ENCODE measurements at regions not wholly inside any gene's neighbourhood (a gene's known extent, or its start where the extent isn't known, plus 50 kb on each side); places are given as distances from the start of the nearest gene placed in this dataset.

- Histone ChIP-seq H4K20me1 (ENCODE audit: insufficient read depth, low read length) (no peaks in the 10 kb centered on the region), H3K27me3 (ENCODE audit: control insufficient read depth in 2 of 2, insufficient read depth in 2 of 2, low read length in 2 of 2) (no peaks in the 10 kb centered on the region), H3K4me2 (replicated peaks; ENCODE audit: extremely low read depth, low read length, poor library complexity, severe bottlenecking) (no peak overlapping the region), H3K36me3 (replicated peaks in 1 of 2; ENCODE audit: control insufficient read depth in 1 of 2, insufficient read depth in 2 of 2, low read length in 2 of 2) (no peaks in the 10 kb centered on the region), H2AFZ (ENCODE audit: insufficient read depth, low read depth, low read length, poor library complexity, severe bottlenecking) (no peak overlapping the region), H3K79me2 (ENCODE audit: insufficient read depth, low read length) (no peaks in the 10 kb centered on the region), H3K27ac (ENCODE audit: low read depth in 1 of 2, low read length in 2 of 2) (no peak overlapping the region), H3K9ac (ENCODE audit: insufficient read depth, low read length, poor library complexity, severe bottlenecking) (no peak overlapping the region), H3K4me3 (replicated peaks in 1 of 3; ENCODE audit: low read depth in 2 of 3, low read length in 3 of 3) (no peak overlapping the region), H3K4me1 (ENCODE audit: control insufficient read depth in 1 of 2, insufficient read depth in 2 of 2, low read length in 2 of 2) (no peaks in the 10 kb centered on the region), H3K9me3 (replicated peaks in 1 of 2; ENCODE audit: control insufficient read depth in 1 of 2, insufficient read depth in 1 of 2, low read length in 2 of 2) (no peaks in the 10 kb centered on the region)
- Mint-ChIP-seq H3K36me3 (peaks cover 0 to 1% of the 10 kb centered on the region in 2 donors), H3K27ac (no peak overlapping the region), H3K9me3 (no peaks in the 10 kb centered on the region), H3K4me3 (no peak overlapping the region), H3K27me3 (ENCODE audit: low read depth in 3 of 3) (peaks cover 0 to 5% (median 0%) of the 10 kb centered on the region in 3 donors), H3K4me1 (peaks cover 3% of the 10 kb centered on the region)
- DNase-seq: peak in 2 of 3 donors; percentile 16 to 23
- WGBS (ENCODE audit: insufficient coverage): 0% methylated on average over 3 of the region's 5 CpGs
- TF ChIP-seq, protein P1, sequence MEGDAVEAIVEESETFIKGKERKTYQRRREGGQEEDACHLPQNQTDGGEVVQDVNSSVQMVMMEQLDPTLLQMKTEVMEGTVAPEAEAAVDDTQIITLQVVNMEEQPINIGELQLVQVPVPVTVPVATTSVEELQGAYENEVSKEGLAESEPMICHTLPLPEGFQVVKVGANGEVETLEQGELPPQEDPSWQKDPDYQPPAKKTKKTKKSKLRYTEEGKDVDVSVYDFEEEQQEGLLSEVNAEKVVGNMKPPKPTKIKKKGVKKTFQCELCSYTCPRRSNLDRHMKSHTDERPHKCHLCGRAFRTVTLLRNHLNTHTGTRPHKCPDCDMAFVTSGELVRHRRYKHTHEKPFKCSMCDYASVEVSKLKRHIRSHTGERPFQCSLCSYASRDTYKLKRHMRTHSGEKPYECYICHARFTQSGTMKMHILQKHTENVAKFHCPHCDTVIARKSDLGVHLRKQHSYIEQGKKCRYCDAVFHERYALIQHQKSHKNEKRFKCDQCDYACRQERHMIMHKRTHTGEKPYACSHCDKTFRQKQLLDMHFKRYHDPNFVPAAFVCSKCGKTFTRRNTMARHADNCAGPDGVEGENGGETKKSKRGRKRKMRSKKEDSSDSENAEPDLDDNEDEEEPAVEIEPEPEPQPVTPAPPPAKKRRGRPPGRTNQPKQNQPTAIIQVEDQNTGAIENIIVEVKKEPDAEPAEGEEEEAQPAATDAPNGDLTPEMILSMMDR (IDR thresholded peaks at IDR 0.05): peak; percentile 81
- intact Hi-C loops (cut with micrococcal nuclease): loop anchor here in 1 of 2 donors (10.0 kb wide), 2 partner anchors 246 to 336 kb away; partner anchors contain the start of gene CLDN20
Measured at GRCh38 chr6:154928325-154928922, 66.7 kb upstream of the TIAM2 start.

GRCh38 chr6:154930451-154930851, 64.7 kb upstream of the TIAM2 start:
- Histone ChIP-seq H3K4me1 (ENCODE audit: control insufficient read depth in 1 of 2, insufficient read depth in 2 of 2, low read length in 2 of 2) (no peaks in the 10 kb centered on the region), H3K4me3 (replicated peaks in 1 of 3; ENCODE audit: low read depth in 2 of 3, low read length in 3 of 3) (no peak overlapping the region), H3K9ac (ENCODE audit: insufficient read depth, low read length, poor library complexity, severe bottlenecking) (no peak overlapping the region), H3K27ac (ENCODE audit: low read depth in 1 of 2, low read length in 2 of 2) (no peak overlapping the region), H3K9me3 (replicated peaks in 1 of 2; ENCODE audit: control insufficient read depth in 1 of 2, insufficient read depth in 1 of 2, low read length in 2 of 2) (no peaks in the 10 kb centered on the region), H3K4me2 (replicated peaks; ENCODE audit: extremely low read depth, low read length, poor library complexity, severe bottlenecking) (no peak overlapping the region), H3K27me3 (ENCODE audit: control insufficient read depth in 2 of 2, insufficient read depth in 2 of 2, low read length in 2 of 2) (no peaks in the 10 kb centered on the region), H2AFZ (ENCODE audit: insufficient read depth, low read depth, low read length, poor library complexity, severe bottlenecking) (no peak overlapping the region), H4K20me1 (ENCODE audit: insufficient read depth, low read length) (no peaks in the 10 kb centered on the region), H3K36me3 (replicated peaks in 1 of 2; ENCODE audit: control insufficient read depth in 1 of 2, insufficient read depth in 2 of 2, low read length in 2 of 2) (no peaks in the 10 kb centered on the region), H3K79me2 (ENCODE audit: insufficient read depth, low read length) (no peaks in the 10 kb centered on the region)
- DNase-seq: no peak
- Mint-ChIP-seq H3K27ac (no peak overlapping the region), H3K4me3 (no peak overlapping the region), H3K36me3 (peaks cover 0 to 2% of the 10 kb centered on the region in 2 donors), H3K9me3 (no peaks in the 10 kb centered on the region), H3K4me1 (peaks cover 3% of the 10 kb centered on the region), H3K27me3 (ENCODE audit: low read depth in 3 of 3) (peaks cover 0 to 3% (median 0%) of the 10 kb centered on the region in 3 donors)
- TF ChIP-seq, protein P1 (IDR thresholded peaks at IDR 0.05): no peak
- intact Hi-C loops (cut with micrococcal nuclease): no loop called here
- 100% methylated on average over 1 of the region's 6 CpGs for WGBS (ENCODE audit: insufficient coverage)

Data from CD14-positive monocyte (primary cell).